ENCODE measurements at regions not wholly inside any gene's neighbourhood (a gene's known extent, or its start where the extent isn't known, plus 50 kb on each side); places are given as distances from the start of the nearest gene placed in this dataset.

GRCh38 chr1:94629259-94630181, 88.0 kb upstream of the F3 start:
- TF ChIP-seq POLR2A (IDR thresholded peaks at IDR 0.05; ENCODE audit: extremely low read depth, insufficient read length) = no peak
- no peak for TF ChIP-seq MAX (IDR thresholded peaks at IDR 0.05; ENCODE audit: low read depth, low read length)
- TF ChIP-seq CTCF (IDR thresholded peaks at IDR 0.05; ENCODE audit: low read depth, low read length) = no peak
- TF ChIP-seq MYC (IDR thresholded peaks at IDR 0.05; ENCODE audit: low read depth, low read length) = no peak
- no peak for DNase-seq (ENCODE audit: low read depth)

GRCh38 chr1:94628499-94628843, 86.9 kb upstream of the F3 start:
- TF ChIP-seq POLR2A (IDR thresholded peaks at IDR 0.05; ENCODE audit: extremely low read depth, insufficient read length) (no peak), MAX (IDR thresholded peaks at IDR 0.05; ENCODE audit: low read depth, low read length) (no peak), CTCF (IDR thresholded peaks at IDR 0.05; ENCODE audit: low read depth, low read length) (no peak), MYC (IDR thresholded peaks at IDR 0.05; ENCODE audit: low read depth, low read length) (no peak)
- no peak for DNase-seq (ENCODE audit: low read depth)
- H3K4me3 ChIP-seq (ENCODE audit: low read depth, low read length) = no peak overlapping the region

More at GRCh38 chr1:94629259-94630181, 88.0 kb upstream of the F3 start:
- no peak overlapping the region for H3K4me3 ChIP-seq (ENCODE audit: low read depth, low read length)

- no peak overlapping the region for H3K4me3 ChIP-seq (ENCODE audit: low read depth, low read length)
- DNase-seq (ENCODE audit: low read depth) = no peak
- TF ChIP-seq MYC (IDR thresholded peaks at IDR 0.05; ENCODE audit: low read depth, low read length) (no peak), MAX (IDR thresholded peaks at IDR 0.05; ENCODE audit: low read depth, low read length) (no peak), CTCF (IDR thresholded peaks at IDR 0.05; ENCODE audit: low read depth, low read length) (no peak), POLR2A (IDR thresholded peaks at IDR 0.05; ENCODE audit: extremely low read depth, insufficient read length) (no peak)
These were observed 86.4 kb upstream of the F3 start for GRCh38 chr1:94627771-94628498.

- TF ChIP-seq MAX (IDR thresholded peaks at IDR 0.05; ENCODE audit: low read depth, low read length) (no peak), CTCF (IDR thresholded peaks at IDR 0.05; ENCODE audit: low read depth, low read length) (no peak), MYC (IDR thresholded peaks at IDR 0.05; ENCODE audit: low read depth, low read length) (no peak), POLR2A (IDR thresholded peaks at IDR 0.05; ENCODE audit: extremely low read depth, insufficient read length) (no peak)
- DNase-seq (ENCODE audit: low read depth) = no peak
- no peak overlapping the region for H3K4me3 ChIP-seq (ENCODE audit: low read depth, low read length)
These were observed 82.6 kb upstream of the F3 start for GRCh38 chr1:94624203-94624602.

GRCh38 chr1:94623560-94624148, 82.1 kb upstream of the F3 start:
- TF ChIP-seq MAX (IDR thresholded peaks at IDR 0.05; ENCODE audit: low read depth, low read length) (no peak), MYC (IDR thresholded peaks at IDR 0.05; ENCODE audit: low read depth, low read length) (no peak), POLR2A (IDR thresholded peaks at IDR 0.05; ENCODE audit: extremely low read depth, insufficient read length) (no peak), CTCF (IDR thresholded peaks at IDR 0.05; ENCODE audit: low read depth, low read length) (no peak)
- no peak overlapping the region for H3K4me3 ChIP-seq (ENCODE audit: low read depth, low read length)
- DNase-seq (ENCODE audit: low read depth) = no peak

Data from NB4 (cell line).